Keratinocyte (primary cell): ENCODE measurements at regions not wholly inside any gene's neighbourhood (a gene's known extent, or its start where the extent isn't known, plus 50 kb on each side); places are given as distances from the start of the nearest gene placed in this dataset.

Experiments
- DNase-seq: peaks from one replicate; pipeline ENCODE4 v3.0.0-alpha.2; 2011; ENCODE audit warnings: low read depth, missing footprints, low spot score
- FAIRE-seq: peaks from 2 replicates; lab custom pipeline; 2011; peaks lifted over from hg19 to GRCh38; lab: Jason Lieb, UNC
- H2AFZ ChIP-seq: 2 replicates; pipeline ENCODE4 v1.6.0; 2012; ENCODE audit warnings: low read length, control low read depth, inconsistent platforms; ENCODE audit not compliant: control insufficient read depth
- H3K27ac ChIP-seq: 2 replicates; pipeline ENCODE4 v1.5.1; 2011; ENCODE audit warnings: low read length; ENCODE audit not compliant: control insufficient read depth, insufficient read depth
- H3K27me3 ChIP-seq: 3 replicates; pipeline ENCODE4 v1.6.0; 2011; ENCODE audit warnings: low read length; ENCODE audit not compliant: control insufficient read depth, insufficient read depth; ENCODE audit errors: extremely low read depth
- H3K36me3 ChIP-seq, 2 experiments: 2 replicates in 1 of 2; 3 replicates in 1 of 2; pipeline ENCODE4 v1.5.1; 2011; ENCODE audit warnings: low read length in 2 of 2, mild to moderate bottlenecking in 1 of 2; ENCODE audit not compliant: control insufficient read depth in 2 of 2, insufficient read depth in 2 of 2; ENCODE audit errors: extremely low read depth in 1 of 2
- H3K4me1 ChIP-seq: 3 replicates; pipeline ENCODE4 v1.5.1; 2011; ENCODE audit warnings: low read length; ENCODE audit not compliant: control insufficient read depth, insufficient read depth; ENCODE audit errors: extremely low read depth
- H3K4me2 ChIP-seq: 3 replicates; pipeline ENCODE4 v1.6.0; 2011; ENCODE audit warnings: low read depth, low read length; ENCODE audit not compliant: control insufficient read depth, insufficient read depth; ENCODE audit errors: extremely low read depth
- H3K4me3 ChIP-seq, 3 experiments: fragments of 200-600 bp in 1 of 3; sonication (generic) in 1 of 3; 2 replicates in 2 of 3; 3 replicates in 1 of 3; pipeline ENCODE4 v1.5.1; 2011 to 2016; ENCODE audit warnings: low read length in 3 of 3, mild to moderate bottlenecking in 3 of 3, control low read depth in 2 of 3, inconsistent platforms in 1 of 3, low read depth in 1 of 3, mixed read lengths in 1 of 3, mixed run types in 1 of 3, moderate library complexity in 1 of 3; ENCODE audit not compliant: control insufficient read depth in 2 of 3, insufficient read depth in 2 of 3; ENCODE audit errors: extremely low read depth in 1 of 3
- H3K79me2 ChIP-seq: 2 replicates; pipeline ENCODE4 v1.6.0; 2012; ENCODE audit warnings: low read length; ENCODE audit not compliant: control insufficient read depth, insufficient read depth
- H3K9ac ChIP-seq: 3 replicates; pipeline ENCODE4 v1.6.0; 2011; ENCODE audit warnings: low read length; ENCODE audit not compliant: control insufficient read depth, insufficient read depth; ENCODE audit errors: extremely low read depth
- H3K9me1 ChIP-seq: 3 replicates; pipeline ENCODE4 v1.6.0; 2011; ENCODE audit warnings: low read length; ENCODE audit not compliant: control insufficient read depth, insufficient read depth; ENCODE audit errors: extremely low read depth
- H3K9me3 ChIP-seq: 2 replicates; pipeline ENCODE4 v1.5.1; 2012; ENCODE audit warnings: low read depth, low read length; ENCODE audit not compliant: control insufficient read depth
- H4K20me1 ChIP-seq: 3 replicates; pipeline ENCODE4 v1.6.0; 2011; ENCODE audit warnings: low read length; ENCODE audit not compliant: control insufficient read depth, insufficient read depth; ENCODE audit errors: extremely low read depth
- EZH2 ChIP-seq: IDR thresholded peaks from one replicate; pipeline ENCODE4 v1.6.1; 2012; ENCODE audit warnings: inconsistent platforms, mild to moderate bottlenecking, low read length, moderate library complexity
- dilution Hi-C: fragments of 300-500 bp; cut with MboI; formaldehyde crosslinking; loops from one replicate; pipeline ENCODE4 v1.7.0; 2020; ENCODE audit warnings: low sequenced_read_pairs; ENCODE audit not compliant: extremely low pct_ligation_motif_present
- TF ChIP-seq, protein P1 (sequence below), 3 experiments: IDR thresholded peaks in 1 of 3; conservative IDR thresholded peaks in 1 of 3; optimal IDR thresholded peaks in 1 of 3; 2 replicates in 2 of 3; 3 replicates in 1 of 3; pipeline versions ENCODE3 to v1.5.1; 2011; ENCODE audit warnings: low read length in 3 of 3, mild to moderate bottlenecking in 3 of 3, moderate library complexity in 2 of 3, control low read depth in 1 of 3, inconsistent platforms in 1 of 3; ENCODE audit not compliant: insufficient read depth in 2 of 3; ENCODE audit errors: extremely low read depth in 1 of 3

DNA sequence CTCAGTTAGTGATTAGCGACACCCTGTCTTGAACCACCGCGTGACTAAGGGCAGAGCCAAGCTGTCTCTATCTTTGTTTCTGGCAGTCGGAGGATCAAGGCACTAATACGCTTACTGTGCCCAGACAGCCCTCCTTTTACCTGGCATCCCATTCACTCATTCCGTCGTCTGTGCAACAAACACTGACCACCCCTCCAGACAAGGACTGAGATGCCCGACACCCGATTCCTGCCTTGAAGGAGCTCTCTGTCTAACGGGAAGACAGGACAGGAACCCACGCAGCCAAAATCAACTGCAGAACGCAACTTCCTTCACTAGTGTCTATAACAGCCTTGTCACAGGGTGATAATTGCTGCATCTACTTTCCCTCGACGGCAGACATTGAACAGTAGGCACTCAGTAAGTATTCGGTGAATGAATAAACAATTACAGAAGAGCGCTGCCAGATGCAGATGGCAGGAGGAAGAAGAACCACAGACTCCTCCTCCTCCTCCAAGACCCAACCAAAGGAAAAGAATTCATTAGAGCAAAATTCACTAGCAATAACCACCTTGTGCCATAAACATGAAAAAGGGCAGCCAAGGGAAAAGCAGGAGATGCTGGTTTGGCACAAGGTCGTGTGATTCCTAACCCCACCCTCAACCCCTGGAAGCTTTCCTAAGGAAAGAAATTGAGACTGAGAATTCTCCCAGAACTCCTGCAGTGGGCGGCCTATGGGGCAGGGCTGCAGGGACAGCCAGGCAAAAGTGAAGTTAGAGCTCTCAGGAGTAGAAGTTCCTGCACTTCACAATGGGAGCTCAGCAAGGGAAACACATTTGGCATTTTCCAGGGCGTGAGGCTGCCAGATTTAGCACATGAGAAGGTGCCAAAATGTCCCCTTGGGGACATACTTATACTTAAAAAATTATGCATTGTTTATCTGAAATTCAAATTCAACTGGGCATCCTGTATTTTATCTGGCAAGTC lies 186.6 kb upstream of the DIO3 start:
- no peaks in the 10 kb centered on the region for H3K36me3 ChIP-seq
- peaks cover 12% of the 10 kb centered on the region for H3K9me3 ChIP-seq
- DNase-seq (no peak), FAIRE-seq (no peak)
- no peak overlapping the region for H2AFZ ChIP-seq
- TF ChIP-seq EZH2, result no peak
- TF ChIP-seq, protein P1, sequence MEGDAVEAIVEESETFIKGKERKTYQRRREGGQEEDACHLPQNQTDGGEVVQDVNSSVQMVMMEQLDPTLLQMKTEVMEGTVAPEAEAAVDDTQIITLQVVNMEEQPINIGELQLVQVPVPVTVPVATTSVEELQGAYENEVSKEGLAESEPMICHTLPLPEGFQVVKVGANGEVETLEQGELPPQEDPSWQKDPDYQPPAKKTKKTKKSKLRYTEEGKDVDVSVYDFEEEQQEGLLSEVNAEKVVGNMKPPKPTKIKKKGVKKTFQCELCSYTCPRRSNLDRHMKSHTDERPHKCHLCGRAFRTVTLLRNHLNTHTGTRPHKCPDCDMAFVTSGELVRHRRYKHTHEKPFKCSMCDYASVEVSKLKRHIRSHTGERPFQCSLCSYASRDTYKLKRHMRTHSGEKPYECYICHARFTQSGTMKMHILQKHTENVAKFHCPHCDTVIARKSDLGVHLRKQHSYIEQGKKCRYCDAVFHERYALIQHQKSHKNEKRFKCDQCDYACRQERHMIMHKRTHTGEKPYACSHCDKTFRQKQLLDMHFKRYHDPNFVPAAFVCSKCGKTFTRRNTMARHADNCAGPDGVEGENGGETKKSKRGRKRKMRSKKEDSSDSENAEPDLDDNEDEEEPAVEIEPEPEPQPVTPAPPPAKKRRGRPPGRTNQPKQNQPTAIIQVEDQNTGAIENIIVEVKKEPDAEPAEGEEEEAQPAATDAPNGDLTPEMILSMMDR (optimal IDR thresholded peaks at IDR 0.05 in 1 of 3, IDR thresholded peaks at IDR 0.05 in 1 of 3, conservative IDR thresholded peaks at IDR 0.05 in 1 of 3; ENCODE audit: extremely low read depth in 1 of 3, insufficient read depth in 2 of 3, low read length in 3 of 3), result no peak
- dilution Hi-C loops, result no loop called here
- H3K27me3 ChIP-seq, result no peaks in the 10 kb centered on the region
- H3K27ac ChIP-seq, result no peak overlapping the region
- no peaks in the 10 kb centered on the region for H3K4me1 ChIP-seq
- no peak overlapping the region for H3K4me3 ChIP-seq
- H3K9me1 ChIP-seq, result no peaks in the 10 kb centered on the region
- H3K4me2 ChIP-seq, result no peak overlapping the region
- H3K79me2 ChIP-seq, result no peaks in the 10 kb centered on the region
- H3K9ac ChIP-seq, result no peak overlapping the region
- H4K20me1 ChIP-seq, result no peaks in the 10 kb centered on the region

DNA sequence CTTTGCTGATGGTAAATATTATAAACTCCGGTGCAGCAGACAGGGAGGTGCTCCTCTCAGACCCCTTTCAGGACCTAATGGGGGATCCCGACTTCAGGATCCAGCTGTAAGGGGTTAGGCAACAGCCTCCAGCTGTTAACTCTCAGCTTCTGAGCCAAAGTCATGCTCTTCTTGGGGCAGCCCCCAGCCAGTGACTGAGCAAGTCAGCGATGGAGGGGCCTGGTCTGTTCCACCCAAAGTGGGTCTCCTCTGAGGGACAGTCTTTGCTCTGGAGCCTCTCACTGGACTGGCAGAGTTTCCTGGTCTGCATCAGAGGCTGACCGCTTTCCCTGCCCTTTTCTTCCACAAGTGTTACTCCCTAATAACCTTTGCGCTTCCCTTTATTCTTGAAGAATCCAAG lies 184.2 kb upstream of the DIO3 start:
- Histone ChIP-seq H2AFZ (no peak overlapping the region), H4K20me1 (no peaks in the 10 kb centered on the region), H3K79me2 (no peaks in the 10 kb centered on the region), H3K4me3 (no peak overlapping the region), H3K36me3 (no peaks in the 10 kb centered on the region), H3K9me1 (no peaks in the 10 kb centered on the region), H3K9me3 (peaks cover 8% of the 10 kb centered on the region), H3K4me1 (no peaks in the 10 kb centered on the region), H3K9ac (no peak overlapping the region), H3K27me3 (no peaks in the 10 kb centered on the region), H3K4me2 (no peak overlapping the region), H3K27ac (no peak overlapping the region)
- FAIRE-seq (no peak), DNase-seq (no peak)
- TF ChIP-seq, protein P1 (optimal IDR thresholded peaks at IDR 0.05 in 1 of 3, IDR thresholded peaks at IDR 0.05 in 1 of 3, conservative IDR thresholded peaks at IDR 0.05 in 1 of 3; ENCODE audit: extremely low read depth in 1 of 3, insufficient read depth in 2 of 3, low read length in 3 of 3), result no peak
- TF ChIP-seq EZH2, result no peak
- dilution Hi-C loops, result no loop called here
